Erythroblast (primary cell): ENCODE measurements at regions not wholly inside any gene's neighbourhood (a gene's known extent, or its start where the extent isn't known, plus 50 kb on each side); places are given as distances from the start of the nearest gene placed in this dataset.

Source experiments
- GATA1 ChIP-seq: IDR thresholded peaks from 2 replicates; pipeline ENCODE4 v1.6.1; 2011; ENCODE audit warnings: low read depth, mild to moderate bottlenecking, control low read depth, low read length, moderate library complexity
- POLR2A ChIP-seq: IDR thresholded peaks from 2 replicates; pipeline ENCODE4 v1.6.1; 2011; ENCODE audit warnings: mild to moderate bottlenecking, low read length

DNA sequence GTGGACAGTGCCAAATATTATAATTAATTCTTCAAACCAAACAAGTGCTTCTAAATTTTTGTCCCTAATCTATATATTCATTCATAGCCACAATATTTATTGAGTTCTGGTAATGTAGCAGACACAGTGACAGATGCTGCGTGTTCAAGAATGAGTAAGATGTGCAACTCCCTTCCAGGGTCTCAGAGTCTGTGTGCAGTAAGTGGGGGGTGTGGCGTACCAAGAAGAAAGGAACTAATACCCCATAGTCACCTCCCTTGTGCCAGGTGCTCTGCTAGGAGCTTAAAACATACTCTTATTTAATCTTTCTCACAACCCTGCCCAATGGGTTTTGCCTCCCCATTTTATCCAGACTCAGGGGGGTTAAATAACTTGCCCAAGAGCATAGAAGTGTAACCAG, 358.7 kb downstream of the BARHL2 start:
- TF ChIP-seq POLR2A (no peak), GATA1 (no peak)
